ENCODE measurements at regions not wholly inside any gene's neighbourhood (a gene's known extent, or its start where the extent isn't known, plus 50 kb on each side); places are given as distances from the start of the nearest gene placed in this dataset.

GRCh38 chr13:83327091-83327490 is 555.2 kb downstream of the SLITRK1 start:
- no peak for ATAC-seq (ENCODE audit: low read depth)
- H3K4me1 ChIP-seq (ENCODE audit: insufficient read depth, poor library complexity, severe bottlenecking) = no peaks in the 10 kb centered on the region
- TF ChIP-seq, protein P1, sequence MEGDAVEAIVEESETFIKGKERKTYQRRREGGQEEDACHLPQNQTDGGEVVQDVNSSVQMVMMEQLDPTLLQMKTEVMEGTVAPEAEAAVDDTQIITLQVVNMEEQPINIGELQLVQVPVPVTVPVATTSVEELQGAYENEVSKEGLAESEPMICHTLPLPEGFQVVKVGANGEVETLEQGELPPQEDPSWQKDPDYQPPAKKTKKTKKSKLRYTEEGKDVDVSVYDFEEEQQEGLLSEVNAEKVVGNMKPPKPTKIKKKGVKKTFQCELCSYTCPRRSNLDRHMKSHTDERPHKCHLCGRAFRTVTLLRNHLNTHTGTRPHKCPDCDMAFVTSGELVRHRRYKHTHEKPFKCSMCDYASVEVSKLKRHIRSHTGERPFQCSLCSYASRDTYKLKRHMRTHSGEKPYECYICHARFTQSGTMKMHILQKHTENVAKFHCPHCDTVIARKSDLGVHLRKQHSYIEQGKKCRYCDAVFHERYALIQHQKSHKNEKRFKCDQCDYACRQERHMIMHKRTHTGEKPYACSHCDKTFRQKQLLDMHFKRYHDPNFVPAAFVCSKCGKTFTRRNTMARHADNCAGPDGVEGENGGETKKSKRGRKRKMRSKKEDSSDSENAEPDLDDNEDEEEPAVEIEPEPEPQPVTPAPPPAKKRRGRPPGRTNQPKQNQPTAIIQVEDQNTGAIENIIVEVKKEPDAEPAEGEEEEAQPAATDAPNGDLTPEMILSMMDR (IDR thresholded peaks at IDR 0.05; ENCODE audit: poor library complexity, severe bottlenecking) = no peak
- H3K36me3 ChIP-seq (ENCODE audit: low read depth) = no peaks in the 10 kb centered on the region
- no peaks in the 10 kb centered on the region for H3K9me3 ChIP-seq (ENCODE audit: severe bottlenecking)
- H3K27ac ChIP-seq (ENCODE audit: poor library complexity, severe bottlenecking) = no peak overlapping the region
- no peak overlapping the region for H3K4me3 ChIP-seq (ENCODE audit: severe bottlenecking)
- H3K27me3 ChIP-seq (ENCODE audit: insufficient read depth, poor library complexity, severe bottlenecking) = no peaks in the 10 kb centered on the region
- DNase-seq (ENCODE audit: low spot score) = no peak

GRCh38 chr13:83325125-83325853 is 557.0 kb downstream of the SLITRK1 start:
- ATAC-seq (ENCODE audit: low read depth) = no peak; the same call in 2 of the 3 replicates

GRCh38 chr13:83311886-83312577 is 570.2 kb downstream of the SLITRK1 start:
- no peaks in the 10 kb centered on the region for H3K4me1 ChIP-seq (ENCODE audit: insufficient read depth, poor library complexity, severe bottlenecking)
- H3K4me3 ChIP-seq (ENCODE audit: severe bottlenecking) = no peak overlapping the region
- H3K27me3 ChIP-seq (ENCODE audit: insufficient read depth, poor library complexity, severe bottlenecking) = no peaks in the 10 kb centered on the region
- H3K27ac ChIP-seq (ENCODE audit: poor library complexity, severe bottlenecking) = no peak overlapping the region
- no peak for DNase-seq (ENCODE audit: low spot score)
- no peak for ATAC-seq (ENCODE audit: low read depth)
- H3K9me3 ChIP-seq (ENCODE audit: severe bottlenecking) = no peaks in the 10 kb centered on the region
- H3K36me3 ChIP-seq (ENCODE audit: low read depth) = no peaks in the 10 kb centered on the region
- TF ChIP-seq, protein P1 (IDR thresholded peaks at IDR 0.05; ENCODE audit: poor library complexity, severe bottlenecking) = no peak

More at GRCh38 chr13:83325125-83325853, 557.0 kb downstream of the SLITRK1 start:
- H3K27me3 ChIP-seq (ENCODE audit: insufficient read depth, poor library complexity, severe bottlenecking) = no peaks in the 10 kb centered on the region
- DNase-seq (ENCODE audit: low spot score) = no peak
- H3K4me3 ChIP-seq (ENCODE audit: severe bottlenecking) = no peak overlapping the region
- H3K36me3 ChIP-seq (ENCODE audit: low read depth) = no peaks in the 10 kb centered on the region
- H3K27ac ChIP-seq (ENCODE audit: poor library complexity, severe bottlenecking) = no peak overlapping the region
- TF ChIP-seq, protein P1 (IDR thresholded peaks at IDR 0.05; ENCODE audit: poor library complexity, severe bottlenecking) = no peak
- H3K9me3 ChIP-seq (ENCODE audit: severe bottlenecking) = no peaks in the 10 kb centered on the region
- no peaks in the 10 kb centered on the region for H3K4me1 ChIP-seq (ENCODE audit: insufficient read depth, poor library complexity, severe bottlenecking)

- H3K4me3 ChIP-seq (ENCODE audit: severe bottlenecking) = no peak overlapping the region
- ATAC-seq (ENCODE audit: low read depth) (no peak), DNase-seq (ENCODE audit: low spot score) (no peak)
- H3K9me3 ChIP-seq (ENCODE audit: severe bottlenecking) = no peaks in the 10 kb centered on the region
- H3K27ac ChIP-seq (ENCODE audit: poor library complexity, severe bottlenecking) = no peak overlapping the region
- TF ChIP-seq, protein P1 (IDR thresholded peaks at IDR 0.05; ENCODE audit: poor library complexity, severe bottlenecking) = no peak
- H3K36me3 ChIP-seq (ENCODE audit: low read depth) = no peaks in the 10 kb centered on the region
- no peaks in the 10 kb centered on the region for H3K27me3 ChIP-seq (ENCODE audit: insufficient read depth, poor library complexity, severe bottlenecking)
- H3K4me1 ChIP-seq (ENCODE audit: insufficient read depth, poor library complexity, severe bottlenecking) = no peaks in the 10 kb centered on the region
Measured at GRCh38 chr13:83298617-83299016, 583.7 kb downstream of the SLITRK1 start.
